ENCODE measurements at regions not wholly inside any gene's neighbourhood (a gene's known extent, or its start where the extent isn't known, plus 50 kb on each side); places are given as distances from the start of the nearest gene placed in this dataset.

- no peak for TF ChIP-seq CTCF (IDR thresholded peaks at IDR 0.05; ENCODE audit: insufficient read depth, low read length, poor library complexity, severe bottlenecking)
- TF ChIP-seq EZH2phosphoT487 (conservative IDR thresholded peaks at IDR 0.05; ENCODE audit: low read length), result no peak
These were observed 94.5 kb upstream of the EPHA6 start for GRCh38 chr3:96719921-96720320.

Measured in SU-DHL-6 (cell line).